Neural cell (in vitro differentiated cells): ENCODE measurements at regions not wholly inside any gene's neighbourhood (a gene's known extent, or its start where the extent isn't known, plus 50 kb on each side); places are given as distances from the start of the nearest gene placed in this dataset.

ENCODE experiments used
- CTCF ChIP-seq: fragments of 450-650 bp; IDR thresholded peaks from 2 replicates; pipeline ENCODE4 v1.5.1; 2014; ENCODE audit warnings: antibody characterized with exemption, mild to moderate bottlenecking, moderate library complexity; ENCODE audit not compliant: poor library complexity, severe bottlenecking
- TAF1 ChIP-seq: IDR thresholded peaks from 2 replicates; pipeline ENCODE4 v1.6.1; 2012; ENCODE audit warnings: low read depth

- TF ChIP-seq TAF1 (no peak), CTCF (no peak)
These were observed 64.0 kb downstream of the ZFP36L2 start for GRCh38 chr2:43162511-43162776.
